B cell (primary cell): ENCODE measurements at regions not wholly inside any gene's neighbourhood (a gene's known extent, or its start where the extent isn't known, plus 50 kb on each side); places are given as distances from the start of the nearest gene placed in this dataset.

ENCODE experiments used
- ATAC-seq: fragments of 200-7000 bp; cut with Tn5 transposase; one replicate; pipeline ENCODE4 v1.10.0; 2021; ENCODE audit warnings: low read depth, mild to moderate bottlenecking, moderate number of reproducible peaks, moderate library complexity
- CTCF ChIA-PET: fragments of 350-600 bp; sonication (Branson Sonifier 250); formaldehyde crosslinking; loops from one replicate; lab custom pipeline; 2021; ENCODE audit warnings: antibody characterized with exemption, inconsistent platforms; lab: Charles Lee
- POLR2A ChIA-PET: fragments of 350-600 bp; sonication (Branson Sonifier 250); formaldehyde crosslinking; loops from one replicate; lab custom pipeline; 2021; ENCODE audit warnings: antibody characterized with exemption; lab: Charles Lee
- DNase-seq: peaks from one replicate; pipeline ENCODE4 v3.0.0; 2013
- H2AFZ ChIP-seq: 2 replicates; pipeline ENCODE4 v1.6.1; 2012; ENCODE audit warnings: mild to moderate bottlenecking, low read depth, low read length; ENCODE audit not compliant: insufficient read depth, poor library complexity, severe bottlenecking
- H3K27ac ChIP-seq, 2 donors: 1 replicate in 1 of 2; 2 replicates in 1 of 2; pipeline ENCODE4 v1.5.1; 2012 to 2013; ENCODE audit warnings: low read length in 2 of 2, mild to moderate bottlenecking in 2 of 2, moderate library complexity in 1 of 2
- H3K27me3 ChIP-seq, 4 experiments: fragments of 200-600 bp in 1 of 4; sonication (generic) in 1 of 4; replicated peaks in 1 of 4; 1 replicate in 2 of 4; 2 replicates in 2 of 4; pipeline versions ENCODE4 v1.6.1 to v1.7.0; 2013 to 2016; ENCODE audit warnings: low read length in 3 of 4, mild to moderate bottlenecking in 2 of 4, mixed read lengths in 1 of 4, moderate library complexity in 1 of 4; ENCODE audit not compliant: insufficient read depth in 4 of 4, control insufficient read depth in 3 of 4; ENCODE audit errors: control extremely low read depth in 1 of 4
- H3K36me3 ChIP-seq, 2 experiments: replicated peaks in 1 of 2; 1 replicate in 1 of 2; 2 replicates in 1 of 2; pipeline versions ENCODE4 v1.6.1 to v1.7.1; 2013; ENCODE audit warnings: low read length in 1 of 2; ENCODE audit not compliant: insufficient read depth in 2 of 2, control insufficient read depth in 1 of 2; ENCODE audit errors: control extremely low read depth in 1 of 2, extremely low read depth in 1 of 2
- H3K4me1 ChIP-seq, 2 donors: fragments of 200-600 bp in 1 of 2; sonication (generic) in 1 of 2; 1 replicate in 1 of 2; 2 replicates in 1 of 2; pipeline versions ENCODE4 v1.5.1 to v1.6.1; 2013 to 2017; ENCODE audit warnings: low read length in 2 of 2; ENCODE audit not compliant: control insufficient read depth in 2 of 2, insufficient read depth in 2 of 2
- H3K4me2 ChIP-seq: replicated peaks from 2 replicates; pipeline ENCODE3; 2012; ENCODE audit warnings: mild to moderate bottlenecking, low read depth, low read length; ENCODE audit not compliant: poor library complexity, severe bottlenecking
- H3K4me3 ChIP-seq, 5 experiments: fragments of 200-600 bp in 1 of 5; sonication (generic) in 1 of 5; 1 replicate in 3 of 5; 2 replicates in 2 of 5; pipeline versions ENCODE4 v1.5.1 to v1.7.0; 2011 to 2016; ENCODE audit warnings: low read length in 4 of 5, mild to moderate bottlenecking in 4 of 5, low read depth in 2 of 5, control low read depth in 1 of 5, moderate library complexity in 1 of 5; ENCODE audit not compliant: insufficient read depth in 1 of 5; ENCODE audit errors: control extremely low read depth in 1 of 5, extremely low read depth in 1 of 5
- H3K79me2 ChIP-seq: fragments of 200-600 bp; sonication (generic); one replicate; pipeline ENCODE4 v1.6.0; 2016; ENCODE audit warnings: low read length; ENCODE audit not compliant: control insufficient read depth, insufficient read depth
- H3K9ac ChIP-seq: fragments of 200-600 bp; sonication (generic); 2 replicates; pipeline ENCODE4 v1.6.1; 2017; ENCODE audit warnings: mild to moderate bottlenecking, low read length, moderate library complexity
- H3K9me3 ChIP-seq, 3 donors: one replicate each; pipeline versions ENCODE4 v1.6.1 to v1.7.1; 2013; ENCODE audit warnings: low read length in 2 of 3; ENCODE audit not compliant: control insufficient read depth in 2 of 3, insufficient read depth in 1 of 3; ENCODE audit errors: control extremely low read depth in 1 of 3
- H4K20me1 ChIP-seq: 2 replicates; pipeline ENCODE4 v1.6.0; 2012; ENCODE audit warnings: mild to moderate bottlenecking, low read length; ENCODE audit not compliant: insufficient read depth, control insufficient read depth, poor library complexity, severe bottlenecking
- H3K27ac Mint-ChIP-seq: one replicate; pipeline ENCODE4 v1.8.0; 2021; ENCODE audit warnings: mixed read lengths
- H3K27me3 Mint-ChIP-seq: one replicate; pipeline ENCODE4 v1.8.0; 2021; ENCODE audit warnings: mixed read lengths
- H3K4me1 Mint-ChIP-seq: one replicate; pipeline ENCODE4 v1.8.0; 2021; ENCODE audit warnings: mixed read lengths
- H3K4me3 Mint-ChIP-seq: one replicate; pipeline ENCODE4 v1.8.0; 2021; ENCODE audit warnings: mixed read lengths
- H3K9me3 Mint-ChIP-seq: one replicate; pipeline ENCODE4 v1.8.0; 2022; ENCODE audit warnings: mixed read lengths; ENCODE audit not compliant: insufficient read depth
- CTCF ChIP-seq: fragments of 200-600 bp; IDR thresholded peaks from one replicate; pipeline ENCODE4 v1.8.0; 2022; ENCODE audit warnings: antibody characterized with exemption, mild to moderate bottlenecking
- EZH2 ChIP-seq: IDR thresholded peaks from 2 replicates; pipeline ENCODE4 v1.6.1; 2012; ENCODE audit warnings: borderline replicate concordance, low read depth, mild to moderate bottlenecking, moderate library complexity, low read length; ENCODE audit not compliant: insufficient read depth, poor library complexity, severe bottlenecking
- WGBS: methylation state at CpG from one replicate; pipeline ENCODE4 v1.1.5; 2013; ENCODE audit warnings: missing lambda C conversion rate; ENCODE audit not compliant: insufficient coverage; 5-methylcytosine and 5-hydroxymethylcytosine counted together
- intact Hi-C: fragments of 100-400 bp; cut with micrococcal nuclease; formaldehyde crosslinking; loops from one replicate; pipeline ENCODE4 v1.10.0; 2022

- peaks cover 25 to 33% of the 10 kb centered on the region in 2 donors for H3K4me1 ChIP-seq
- peak overlapping the region in 1 of 2 donors; percentile 58 for H3K27ac ChIP-seq
- no peaks in the 10 kb centered on the region for H3K36me3 ChIP-seq
- ChIA-PET CTCF (no interaction called here), POLR2A (no interaction called here)
- no peaks in the 10 kb centered on the region for H4K20me1 ChIP-seq
- no peak overlapping the region for H3K4me3 ChIP-seq
- Mint-ChIP-seq H3K4me3 (peak overlapping the region; percentile 34), H3K4me1 (peaks cover 38% of the 10 kb centered on the region), H3K27me3 (no peaks in the 10 kb centered on the region), H3K27ac (peak overlapping the region; percentile 81), H3K9me3 (no peaks in the 10 kb centered on the region)
- no peaks in the 10 kb centered on the region for H3K27me3 ChIP-seq
- intact Hi-C loops, result loop anchor here (5.0 to 10.0 kb wide), 3 partner anchors 52 to 137 kb away; partner anchors contain the start of genes LYRM9 and NLK
- H3K9me3 ChIP-seq, result no peaks in the 10 kb centered on the region
- peak overlapping the region; percentile 29 for H3K4me2 ChIP-seq
- 94% methylated on average over 5 of the region's 8 CpGs for WGBS
- no peaks in the 10 kb centered on the region for H3K79me2 ChIP-seq
- ATAC-seq (peak; percentile 38), DNase-seq (peak; percentile 47)
- TF ChIP-seq EZH2, result no peak
- TF ChIP-seq CTCF, result no peak
- peak overlapping the region; percentile 16 for H2AFZ ChIP-seq
- H3K9ac ChIP-seq, result no peak overlapping the region
These were observed 51.6 kb upstream of the LYRM9 start for GRCh38 chr17:27944546-27945332.

- Mint-ChIP-seq H3K4me1 (peaks cover 33% of the 10 kb centered on the region), H3K4me3 (peak overlapping the region; percentile 34), H3K27me3 (no peaks in the 10 kb centered on the region), H3K27ac (peak overlapping the region; percentile 81), H3K9me3 (no peaks in the 10 kb centered on the region)
- peak overlapping the region; percentile 1 to 58 for H3K27ac ChIP-seq
- peaks cover 20 to 28% of the 10 kb centered on the region in 2 donors for H3K4me1 ChIP-seq
- CTCF ChIA-PET, result no interaction called here
- no peaks in the 10 kb centered on the region for H3K27me3 ChIP-seq
- H4K20me1 ChIP-seq, result no peaks in the 10 kb centered on the region
- ATAC-seq, result peak; percentile 38
- 86% methylated on average over 6 of the region's 6 CpGs for WGBS
- peak; percentile 39 for DNase-seq
- intact Hi-C loops, result loop anchor here (5.0 to 10.0 kb wide), 3 partner anchors 53 to 138 kb away; partner anchors contain the start of genes LYRM9 and NLK
- TF ChIP-seq CTCF (no peak), EZH2 (no peak)
- H2AFZ ChIP-seq, result no peak overlapping the region
- H3K4me2 ChIP-seq, result peak overlapping the region; percentile 29
- H3K9me3 ChIP-seq, result no peaks in the 10 kb centered on the region
- no peaks in the 10 kb centered on the region for H3K36me3 ChIP-seq
- POLR2A ChIA-PET, result no interaction called here
- no peaks in the 10 kb centered on the region for H3K79me2 ChIP-seq
- H3K9ac ChIP-seq, result no peak overlapping the region
- H3K4me3 ChIP-seq, result no peak overlapping the region
These were observed 52.1 kb upstream of the LYRM9 start for GRCh38 chr17:27945333-27945616.
